MM.1S (cell line): ENCODE measurements at regions not wholly inside any gene's neighbourhood (a gene's known extent, or its start where the extent isn't known, plus 50 kb on each side); places are given as distances from the start of the nearest gene placed in this dataset.

Experiments
- DNase-seq: peaks from one replicate; pipeline ENCODE4 v3.0.0-alpha.2; 2015
- H2AFZ ChIP-seq: fragments of 300-600 bp; sonication (generic); 2 replicates; pipeline ENCODE4 v1.6.0; 2016; ENCODE audit warnings: antibody characterized with exemption, low read length
- H3F3A ChIP-seq: fragments of 300-600 bp; sonication (generic); 2 replicates; pipeline ENCODE4 v1.6.1; 2016; ENCODE audit warnings: mild to moderate bottlenecking, antibody characterized with exemption, low read length, moderate library complexity, mixed read lengths; ENCODE audit not compliant: insufficient read depth
- H3K27ac ChIP-seq: fragments of 300-600 bp; sonication (generic); 2 replicates; pipeline ENCODE4 v1.5.1; 2016; ENCODE audit warnings: mild to moderate bottlenecking, low read length
- H3K27me3 ChIP-seq: fragments of 300-600 bp; sonication (generic); replicated peaks from 2 replicates; pipeline ENCODE4 v1.6.0; 2016; ENCODE audit warnings: low read length; ENCODE audit not compliant: insufficient read depth
- H3K36me3 ChIP-seq: fragments of 300-600 bp; sonication (generic); replicated peaks from 2 replicates; pipeline ENCODE4 v1.6.1; 2016; ENCODE audit warnings: mild to moderate bottlenecking, low read length, mixed read lengths; ENCODE audit not compliant: insufficient read depth
- H3K4me1 ChIP-seq: fragments of 300-600 bp; sonication (generic); 2 replicates; pipeline ENCODE4 v1.6.1; 2016; ENCODE audit warnings: low read length, mixed read lengths
- H3K4me2 ChIP-seq: fragments of 300-600 bp; sonication (generic); 2 replicates; pipeline ENCODE4 v1.6.0; 2016; ENCODE audit warnings: low read depth, low read length
- H3K4me3 ChIP-seq: fragments of 300-600 bp; sonication (generic); 2 replicates; pipeline ENCODE4 v1.5.1; 2016; ENCODE audit warnings: low read length, mixed read lengths
- H3K79me2 ChIP-seq: fragments of 300-600 bp; sonication (generic); 2 replicates; pipeline ENCODE4 v1.6.1; 2016; ENCODE audit warnings: mixed run types, low read length, mixed read lengths
- H3K9ac ChIP-seq: fragments of 300-600 bp; sonication (generic); 2 replicates; pipeline ENCODE4 v1.6.1; 2016; ENCODE audit warnings: low read length, mixed read lengths
- H3K9me2 ChIP-seq: fragments of 300-600 bp; sonication (generic); replicated peaks from 2 replicates; pipeline ENCODE4 v1.6.1; 2016; ENCODE audit warnings: mild to moderate bottlenecking, low read length, mixed read lengths; ENCODE audit not compliant: insufficient read depth
- H3K9me3 ChIP-seq: fragments of 300-600 bp; sonication (generic); replicated peaks from 2 replicates; pipeline ENCODE4 v1.6.1; 2016; ENCODE audit warnings: mild to moderate bottlenecking, low read length, mixed read lengths; ENCODE audit not compliant: insufficient read depth
- H4K20me1 ChIP-seq: fragments of 300-600 bp; sonication (generic); 2 replicates; pipeline ENCODE4 v1.6.1; 2016; ENCODE audit warnings: mild to moderate bottlenecking, low read length, moderate library complexity, mixed read lengths; ENCODE audit not compliant: insufficient read depth
- CTCF ChIP-seq: fragments of 300-600 bp; sonication (generic); IDR thresholded peaks from 2 replicates; pipeline ENCODE4 v1.5.1; 2016; ENCODE audit warnings: antibody characterized with exemption, low read length, mixed read lengths
- EZH2 ChIP-seq: fragments of 300-600 bp; sonication (generic); optimal IDR thresholded peaks from 2 replicates; pipeline ENCODE3; 2017; ENCODE audit warnings: low read depth, mild to moderate bottlenecking, antibody characterized with exemption, low read length, mixed read lengths
- EZH2phosphoT487 ChIP-seq: fragments of 300-600 bp; sonication (generic); IDR thresholded peaks from 2 replicates; pipeline ENCODE4 v1.6.1; 2018; ENCODE audit warnings: antibody characterized with exemption, low read length

- no peak for DNase-seq
- Histone ChIP-seq H3K4me2 (no peak overlapping the region), H3K9me3 (no peaks in the 10 kb centered on the region), H3K79me2 (no peaks in the 10 kb centered on the region), H2AFZ (no peak overlapping the region), H3K4me1 (no peaks in the 10 kb centered on the region), H3K4me3 (no peak overlapping the region), H3K27ac (no peak overlapping the region), H3K27me3 (no peaks in the 10 kb centered on the region), H3K9me2 (no peaks in the 10 kb centered on the region), H4K20me1 (no peaks in the 10 kb centered on the region), H3F3A (no peaks in the 10 kb centered on the region), H3K9ac (no peak overlapping the region), H3K36me3 (no peaks in the 10 kb centered on the region)
- no peak for TF ChIP-seq EZH2
- TF ChIP-seq CTCF = no peak
- TF ChIP-seq EZH2phosphoT487 = no peak
Observed at GRCh38 chr12:41983856-41984255, 160.8 kb downstream of the GXYLT1 start.

DNA sequence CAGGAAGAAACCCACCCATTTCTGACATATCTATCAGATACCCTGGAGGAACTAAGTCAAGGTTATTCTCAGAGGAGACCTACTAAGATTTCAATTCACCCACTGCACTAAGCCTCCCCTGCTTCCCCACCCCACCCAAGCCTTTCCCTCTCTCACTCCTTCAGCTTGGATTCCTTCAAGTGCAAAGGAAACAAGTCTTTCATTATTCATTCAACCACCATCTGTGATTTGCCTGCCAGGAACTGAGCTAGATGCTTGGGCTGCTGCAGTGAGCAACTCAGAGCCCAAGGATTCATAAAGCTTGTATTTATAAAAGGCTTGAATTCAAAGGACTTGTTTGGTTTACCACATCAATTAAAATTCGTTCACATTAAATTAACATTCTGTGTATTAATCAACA, 161.3 kb downstream of the GXYLT1 start:
- no peak for TF ChIP-seq EZH2phosphoT487
- no peak for DNase-seq
- no peak overlapping the region for H3K4me3 ChIP-seq

GRCh38 chr12:41981758-41982157, 162.9 kb downstream of the GXYLT1 start:
- Histone ChIP-seq H3K9ac (no peak overlapping the region), H3K4me1 (no peaks in the 10 kb centered on the region), H2AFZ (no peak overlapping the region), H3K4me2 (no peak overlapping the region), H3K27me3 (no peaks in the 10 kb centered on the region), H3K79me2 (no peaks in the 10 kb centered on the region), H3F3A (no peaks in the 10 kb centered on the region), H3K4me3 (no peak overlapping the region), H4K20me1 (no peaks in the 10 kb centered on the region), H3K9me3 (no peaks in the 10 kb centered on the region), H3K9me2 (no peaks in the 10 kb centered on the region), H3K36me3 (no peaks in the 10 kb centered on the region), H3K27ac (no peak overlapping the region)
- TF ChIP-seq EZH2phosphoT487 (no peak), EZH2 (no peak), CTCF (no peak)
- DNase-seq = no peak

More for the DNA sequence above, 161.3 kb downstream of the GXYLT1 start:
- Histone ChIP-seq H3K4me1 (no peaks in the 10 kb centered on the region), H3K27ac (no peak overlapping the region), H3K9me2 (no peaks in the 10 kb centered on the region), H2AFZ (no peak overlapping the region), H3K9me3 (no peaks in the 10 kb centered on the region), H3K27me3 (no peaks in the 10 kb centered on the region), H3K79me2 (no peaks in the 10 kb centered on the region), H3K9ac (no peak overlapping the region), H3F3A (no peaks in the 10 kb centered on the region), H3K4me2 (no peak overlapping the region), H4K20me1 (no peaks in the 10 kb centered on the region), H3K36me3 (no peaks in the 10 kb centered on the region)

GRCh38 chr12:41981013-41981412, 163.7 kb downstream of the GXYLT1 start:
- no peaks in the 10 kb centered on the region for H3F3A ChIP-seq
- no peak for DNase-seq
- no peaks in the 10 kb centered on the region for H3K4me1 ChIP-seq
- no peaks in the 10 kb centered on the region for H3K9me2 ChIP-seq
- H4K20me1 ChIP-seq = no peaks in the 10 kb centered on the region
- H3K4me3 ChIP-seq = no peak overlapping the region
- H3K79me2 ChIP-seq = no peaks in the 10 kb centered on the region
- no peaks in the 10 kb centered on the region for H3K27me3 ChIP-seq
- H3K27ac ChIP-seq = no peak overlapping the region
- no peaks in the 10 kb centered on the region for H3K9me3 ChIP-seq
- no peak overlapping the region for H3K4me2 ChIP-seq
- H3K9ac ChIP-seq = no peak overlapping the region
- no peaks in the 10 kb centered on the region for H3K36me3 ChIP-seq
- no peak overlapping the region for H2AFZ ChIP-seq
- TF ChIP-seq CTCF = no peak
- TF ChIP-seq EZH2phosphoT487 = no peak
- TF ChIP-seq EZH2 = no peak
